H9 (cell line): ENCODE measurements at regions not wholly inside any gene's neighbourhood (a gene's known extent, or its start where the extent isn't known, plus 50 kb on each side); places are given as distances from the start of the nearest gene placed in this dataset.

ENCODE experiments used
- DNase-seq: peaks from one replicate; pipeline ENCODE4 v3.0.0-alpha.2; 2017
- H2AFZ ChIP-seq: one replicate; pipeline ENCODE4 v1.6.1; 2013; ENCODE audit warnings: mild to moderate bottlenecking, low read length, control low read depth, moderate library complexity
- H2AK5ac ChIP-seq: 2 replicates; pipeline ENCODE4 v1.6.1; 2013; ENCODE audit warnings: low read length, control low read depth, mixed read lengths; ENCODE audit not compliant: insufficient read length
- H2BK120ac ChIP-seq: one replicate; pipeline ENCODE4 v1.6.1; 2013; ENCODE audit warnings: low read depth, mild to moderate bottlenecking, low read length, control low read depth, inconsistent platforms; ENCODE audit not compliant: poor library complexity, severe bottlenecking
- H2BK12ac ChIP-seq: 2 replicates; pipeline ENCODE4 v1.6.1; 2013; ENCODE audit warnings: low read length, control low read depth, mixed read lengths, low read depth; ENCODE audit not compliant: insufficient read length
- H2BK15ac ChIP-seq: 2 replicates; pipeline ENCODE4 v1.6.1; 2013; ENCODE audit warnings: low read depth, low read length, control low read depth
- H2BK20ac ChIP-seq: one replicate; pipeline ENCODE4 v1.6.1; 2013; ENCODE audit warnings: low read depth, mild to moderate bottlenecking, low read length, control low read depth, inconsistent platforms; ENCODE audit not compliant: poor library complexity, severe bottlenecking
- H2BK5ac ChIP-seq: 2 replicates; pipeline ENCODE4 v1.6.1; 2013; ENCODE audit warnings: low read length, control low read depth, mixed read lengths; ENCODE audit not compliant: insufficient read length
- H3K14ac ChIP-seq: 2 replicates; pipeline ENCODE4 v1.6.1; 2013; ENCODE audit warnings: low read length, control low read depth; ENCODE audit not compliant: insufficient read depth
- H3K18ac ChIP-seq: 2 replicates; pipeline ENCODE4 v1.6.1; 2013; ENCODE audit warnings: low read depth, mild to moderate bottlenecking, mixed read lengths, low read length, control low read depth; ENCODE audit not compliant: insufficient read length
- H3K23ac ChIP-seq: 2 replicates; pipeline ENCODE4 v1.6.1; 2013; ENCODE audit warnings: low read length, control low read depth, mixed read lengths, low read depth; ENCODE audit not compliant: insufficient read length
- H3K23me2 ChIP-seq: 2 replicates; pipeline ENCODE4 v1.6.1; 2013; ENCODE audit warnings: low read depth, mild to moderate bottlenecking, mixed read lengths, low read length, control low read depth; ENCODE audit not compliant: insufficient read length, poor library complexity, severe bottlenecking
- H3K27ac ChIP-seq: 2 replicates; pipeline ENCODE4 v1.5.1; 2013; ENCODE audit warnings: low read length, control low read depth, mixed read lengths, low read depth; ENCODE audit not compliant: insufficient read length
- H3K27me3 ChIP-seq: 2 replicates; pipeline ENCODE4 v1.6.1; 2013; ENCODE audit warnings: low read length, control low read depth, inconsistent platforms; ENCODE audit not compliant: insufficient read depth
- H3K4ac ChIP-seq: 2 replicates; pipeline ENCODE4 v1.6.1; 2013; ENCODE audit warnings: low read depth, mild to moderate bottlenecking, control low read depth, inconsistent platforms, low read length, moderate library complexity
- H3K4me1 ChIP-seq: 2 replicates; pipeline ENCODE4 v1.6.1; 2013; ENCODE audit warnings: low read length, control low read depth, inconsistent platforms; ENCODE audit not compliant: insufficient read depth
- H3K4me2 ChIP-seq: 2 replicates; pipeline ENCODE4 v1.6.1; 2013; ENCODE audit warnings: low read length, control low read depth, mixed read lengths; ENCODE audit not compliant: insufficient read length, insufficient read depth
- H3K56ac ChIP-seq: 2 replicates; pipeline ENCODE4 v1.6.1; 2013; ENCODE audit warnings: low read depth, mild to moderate bottlenecking, mixed read lengths, low read length, control low read depth; ENCODE audit not compliant: insufficient read length
- H3K79me1 ChIP-seq: 2 replicates; pipeline ENCODE4 v1.6.1; 2013; ENCODE audit warnings: low read depth, mild to moderate bottlenecking, moderate library complexity, low read length, control low read depth, inconsistent platforms; ENCODE audit not compliant: insufficient read depth, poor library complexity, severe bottlenecking
- H3K79me2 ChIP-seq: 2 replicates; pipeline ENCODE4 v1.6.1; 2013; ENCODE audit warnings: low read length, control low read depth, inconsistent platforms; ENCODE audit not compliant: insufficient read depth
- H3K9ac ChIP-seq: 2 replicates; pipeline ENCODE4 v1.6.1; 2013; ENCODE audit warnings: low read length, control low read depth, mixed read lengths; ENCODE audit not compliant: insufficient read length; ENCODE audit errors: extremely low read depth
- H3K9me3 ChIP-seq: one replicate; pipeline ENCODE4 v1.6.1; 2013; ENCODE audit warnings: low read depth, low read length, inconsistent platforms; ENCODE audit not compliant: control insufficient read depth
- H3T11ph ChIP-seq: one replicate; pipeline ENCODE4 v1.6.1; 2013; ENCODE audit warnings: mild to moderate bottlenecking, low read length, control low read depth, inconsistent platforms
- H4K20me1 ChIP-seq: one replicate; pipeline ENCODE4 v1.6.1; 2013; ENCODE audit not compliant: control insufficient read depth, insufficient read length, insufficient read depth
- H4K5ac ChIP-seq: 2 replicates; pipeline ENCODE4 v1.6.1; 2013; ENCODE audit warnings: low read depth, mild to moderate bottlenecking, mixed read lengths, low read length, control low read depth; ENCODE audit not compliant: insufficient read length
- H4K8ac ChIP-seq: replicated peaks from 2 replicates; pipeline ENCODE4 v1.6.1; 2013; ENCODE audit warnings: low read length, control low read depth, mixed read lengths, low read depth; ENCODE audit not compliant: insufficient read length
- H4K91ac ChIP-seq: 2 replicates; pipeline ENCODE4 v1.6.1; 2013; ENCODE audit warnings: low read depth, mild to moderate bottlenecking, moderate library complexity, mixed read lengths, low read length, control low read depth; ENCODE audit not compliant: insufficient read length
- H3K27ac Mint-ChIP-seq, 3 experiments: 2 replicates in 2 of 3; 3 replicates in 1 of 3; pipeline ENCODE4 v1.8.0; 2020 to 2021; ENCODE audit warnings: mixed read lengths in 3 of 3, mild to moderate bottlenecking in 1 of 3, moderate library complexity in 1 of 3
- H3K27me3 Mint-ChIP-seq: 2 replicates; pipeline ENCODE4 v1.8.0; 2021; ENCODE audit warnings: low read depth, mild to moderate bottlenecking, moderate library complexity, mixed read lengths
- H3K36me3 Mint-ChIP-seq, 3 experiments: 2 replicates in 2 of 3; 3 replicates in 1 of 3; pipeline ENCODE4 v1.8.0; 2020 to 2021; ENCODE audit warnings: low read depth in 3 of 3, mixed read lengths in 3 of 3; ENCODE audit not compliant: insufficient read depth in 1 of 3
- H3K4me1 Mint-ChIP-seq, 2 experiments: 2 replicates each; pipeline ENCODE4 v1.8.0; 2020; ENCODE audit warnings: mixed read lengths in 2 of 2
- H3K4me3 Mint-ChIP-seq, 2 experiments: 2 replicates in 1 of 2; 3 replicates in 1 of 2; pipeline ENCODE4 v1.8.0; 2020 to 2021; ENCODE audit warnings: mild to moderate bottlenecking in 2 of 2, mixed read lengths in 2 of 2, moderate library complexity in 1 of 2
- H3K9me3 Mint-ChIP-seq, 2 experiments: 2 replicates in 1 of 2; 3 replicates in 1 of 2; pipeline ENCODE4 v1.8.0; 2020; ENCODE audit warnings: mild to moderate bottlenecking in 2 of 2, mixed read lengths in 2 of 2, moderate library complexity in 1 of 2
- CTCF ChIP-seq: fragments of 200-600 bp; sonication (generic); conservative IDR thresholded peaks from 3 replicates; pipeline ENCODE4 v1.8.0; 2021; ENCODE audit warnings: antibody characterized with exemption, mild to moderate bottlenecking
- WGBS: extraction: QIAGEN DNeasy Blood & Tissue Kit; methylation state at CpG from one replicate; pipeline ENCODE4 v1.1.7; 2013; ENCODE audit warnings: missing lambda C conversion rate, low lambda C conversion rate, mixed read lengths; ENCODE audit not compliant: insufficient read length; ENCODE audit errors: extremely low coverage; 5-methylcytosine and 5-hydroxymethylcytosine counted together

GRCh38 chr18:43664487-43665008 is 387.3 kb upstream of the SYT4 start:
- no peak overlapping the region for H3K23ac ChIP-seq
- H4K8ac ChIP-seq: no peak overlapping the region
- no peaks in the 10 kb centered on the region for H3K23me2 ChIP-seq
- H2BK20ac ChIP-seq: no peak overlapping the region
- no peak overlapping the region for H2BK5ac ChIP-seq
- 100% methylated on average over 2 of the region's 3 CpGs for WGBS
- H2BK15ac ChIP-seq: no peak overlapping the region
- no peak overlapping the region for H2AFZ ChIP-seq
- H3K27ac ChIP-seq: no peak overlapping the region
- Mint-ChIP-seq H3K9me3 (no peaks in the 10 kb centered on the region), H3K27ac (peak overlapping the region in 1 of 3 experiments; percentile 22; a peak in 1 of 7 replicates), H3K4me3 (no peak overlapping the region), H3K36me3 (no peaks in the 10 kb centered on the region), H3K4me1 (peaks cover 7 to 8% of the 10 kb centered on the region in 2 experiments; a peak in 3 of 4 replicates), H3K27me3 (no peaks in the 10 kb centered on the region)
- no peaks in the 10 kb centered on the region for H3K27me3 ChIP-seq
- no peak overlapping the region for H4K91ac ChIP-seq
- H3K9me3 ChIP-seq: no peaks in the 10 kb centered on the region
- no peak overlapping the region for H3K18ac ChIP-seq
- H3K4me1 ChIP-seq: no peaks in the 10 kb centered on the region
- no peak overlapping the region for H2BK12ac ChIP-seq
- no peak overlapping the region for H3K4ac ChIP-seq
- no peak overlapping the region for H4K5ac ChIP-seq
- H4K20me1 ChIP-seq: no peaks in the 10 kb centered on the region
- H3K79me2 ChIP-seq: no peaks in the 10 kb centered on the region
- no peak overlapping the region for H3K4me2 ChIP-seq
- H2AK5ac ChIP-seq: no peak overlapping the region
- H3K14ac ChIP-seq: no peak overlapping the region
- DNase-seq: no peak
- no peak overlapping the region for H3K9ac ChIP-seq
- no peak overlapping the region for H3T11ph ChIP-seq
- no peak for TF ChIP-seq CTCF
- no peak overlapping the region for H2BK120ac ChIP-seq
- H3K56ac ChIP-seq: no peak overlapping the region
- no peaks in the 10 kb centered on the region for H3K79me1 ChIP-seq
